ENCODE measurements at regions not wholly inside any gene's neighbourhood (a gene's known extent, or its start where the extent isn't known, plus 50 kb on each side); places are given as distances from the start of the nearest gene placed in this dataset.

- no peak for TF ChIP-seq POLR2A (IDR thresholded peaks at IDR 0.05)
- TF ChIP-seq CTCF (IDR thresholded peaks at IDR 0.05), result no peak
These were observed 138.7 kb downstream of the BRMS1L start for GRCh38 chr14:35964697-35965286.

GRCh38 chr14:35963209-35963608 is 137.1 kb downstream of the BRMS1L start:
- intact Hi-C loops (cut with DNase I; ENCODE audit: low total_unique reads), result no loop called here
- TF ChIP-seq CTCF (IDR thresholded peaks at IDR 0.05) (no peak), POLR2A (IDR thresholded peaks at IDR 0.05) (no peak)
- H3K4me3 ChIP-seq (ENCODE audit: low read depth, poor library complexity, severe bottlenecking), result no peak overlapping the region
- no peak for DNase-seq (ENCODE audit: low spot score in 2 of 2)

More at GRCh38 chr14:35964697-35965286, 138.7 kb downstream of the BRMS1L start:
- WGBS, 2 donors, result 71 to 75% methylated on average over 7 of the region's 7 CpGs
- intact Hi-C loops (cut with DNase I; ENCODE audit: low total_unique reads), result no loop called here
- DNase-seq (ENCODE audit: low spot score in 2 of 2), result no peak
- H3K4me3 ChIP-seq (ENCODE audit: low read depth, poor library complexity, severe bottlenecking), result no peak overlapping the region

DNA sequence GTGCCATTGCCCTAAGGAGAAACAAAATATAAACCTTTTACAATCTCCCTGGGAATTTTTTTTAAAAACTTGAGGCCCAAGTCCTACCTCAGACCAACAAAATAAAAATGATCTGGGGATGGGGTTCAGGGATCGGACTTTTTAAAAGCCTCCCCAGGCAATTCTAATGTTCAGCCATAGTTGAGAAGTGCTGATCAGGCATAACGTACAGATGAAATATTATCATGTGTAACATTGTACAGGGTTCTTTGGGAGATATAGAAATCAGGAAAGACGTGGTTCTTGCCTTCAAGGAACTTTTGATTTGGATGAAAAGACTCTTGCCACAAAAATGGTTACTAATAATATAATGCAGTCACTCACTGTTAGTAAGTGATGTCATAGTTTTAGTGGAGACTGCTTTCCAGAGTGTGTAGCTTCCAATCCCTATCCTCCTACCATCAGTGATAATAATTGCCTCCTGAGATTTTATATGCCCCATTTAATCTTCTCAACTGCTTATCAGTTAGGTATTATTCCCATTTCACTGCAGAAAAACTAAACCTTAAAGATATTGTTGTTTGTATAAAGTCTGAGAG is 135.6 kb downstream of the BRMS1L start:
- intact Hi-C loops (cut with DNase I; ENCODE audit: low total_unique reads), result no loop called here
- no peak for DNase-seq (ENCODE audit: low spot score in 2 of 2)
- 50 to 52% methylated on average over 3 of the region's 3 CpGs for WGBS, 2 donors
- TF ChIP-seq CTCF (IDR thresholded peaks at IDR 0.05) (no peak), POLR2A (IDR thresholded peaks at IDR 0.05) (no peak)
- H3K4me3 ChIP-seq (ENCODE audit: low read depth, poor library complexity, severe bottlenecking), result no peak overlapping the region

DNA sequence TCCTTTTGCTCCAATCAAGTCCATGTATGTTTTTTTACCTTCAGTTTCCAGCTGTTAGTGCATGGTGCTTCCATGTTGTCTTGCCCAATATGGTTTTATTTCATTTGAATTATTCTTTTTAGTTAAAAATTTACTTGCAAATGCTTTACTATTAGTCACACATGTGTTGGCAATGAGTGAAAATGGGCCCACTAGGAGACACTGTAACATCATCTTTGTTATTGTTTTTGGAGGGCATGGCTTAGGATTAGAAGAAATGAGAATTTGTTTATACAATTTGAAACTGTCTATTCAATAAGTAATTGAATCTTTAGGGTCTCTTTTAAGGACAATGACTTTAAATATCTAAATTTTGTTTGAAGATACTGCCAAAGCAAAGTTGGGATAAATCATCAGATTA is 133.7 kb downstream of the BRMS1L start:
- intact Hi-C loops (cut with DNase I; ENCODE audit: low total_unique reads), result no loop called here
- no peak for TF ChIP-seq POLR2A (IDR thresholded peaks at IDR 0.05)
- TF ChIP-seq CTCF (IDR thresholded peaks at IDR 0.05), result no peak
- H3K4me3 ChIP-seq (ENCODE audit: low read depth, poor library complexity, severe bottlenecking), result no peak overlapping the region
- no peak for DNase-seq (ENCODE audit: low spot score in 2 of 2)

- intact Hi-C loops (cut with DNase I; ENCODE audit: low total_unique reads), result no loop called here
- 91 to 93% methylated on average over 4 of the region's 4 CpGs for WGBS, 2 donors
- no peak for TF ChIP-seq POLR2A (IDR thresholded peaks at IDR 0.05)
- TF ChIP-seq CTCF (IDR thresholded peaks at IDR 0.05), result no peak
- H3K4me3 ChIP-seq (ENCODE audit: low read depth, poor library complexity, severe bottlenecking), result no peak overlapping the region
- DNase-seq (ENCODE audit: low spot score in 2 of 2), result no peak
These were observed 132.4 kb downstream of the BRMS1L start for GRCh38 chr14:35958499-35958898.

Data from lower leg skin (tissue), 4 donors.